ENCODE measurements at regions not wholly inside any gene's neighbourhood (a gene's known extent, or its start where the extent isn't known, plus 50 kb on each side); places are given as distances from the start of the nearest gene placed in this dataset.

DNA sequence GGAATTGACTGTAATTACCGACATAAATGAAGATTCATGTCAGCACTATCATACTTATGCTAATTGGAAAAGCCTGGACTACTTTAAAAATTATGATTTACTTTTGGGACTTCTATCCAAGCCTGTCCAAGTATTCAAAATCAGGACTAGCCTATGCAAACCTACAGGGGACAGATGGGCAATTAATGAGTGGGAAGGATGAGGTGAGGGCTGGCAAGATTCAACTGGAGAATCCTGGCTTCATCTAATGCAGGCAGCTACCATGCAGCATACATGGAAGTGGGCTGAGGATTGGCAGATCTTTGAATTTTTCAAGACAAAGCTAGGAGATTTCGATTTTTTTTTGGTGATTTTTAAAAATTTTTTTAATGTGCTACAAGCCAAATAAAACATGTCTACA lies 532.6 kb downstream of the CSNK1G3 start:
- no CpG with 5 or more reads among the region's 2 CpGs for WGBS (ENCODE audit: insufficient coverage)
- CTCF ChIA-PET, result no interaction called here
- TF ChIP-seq, protein P1, sequence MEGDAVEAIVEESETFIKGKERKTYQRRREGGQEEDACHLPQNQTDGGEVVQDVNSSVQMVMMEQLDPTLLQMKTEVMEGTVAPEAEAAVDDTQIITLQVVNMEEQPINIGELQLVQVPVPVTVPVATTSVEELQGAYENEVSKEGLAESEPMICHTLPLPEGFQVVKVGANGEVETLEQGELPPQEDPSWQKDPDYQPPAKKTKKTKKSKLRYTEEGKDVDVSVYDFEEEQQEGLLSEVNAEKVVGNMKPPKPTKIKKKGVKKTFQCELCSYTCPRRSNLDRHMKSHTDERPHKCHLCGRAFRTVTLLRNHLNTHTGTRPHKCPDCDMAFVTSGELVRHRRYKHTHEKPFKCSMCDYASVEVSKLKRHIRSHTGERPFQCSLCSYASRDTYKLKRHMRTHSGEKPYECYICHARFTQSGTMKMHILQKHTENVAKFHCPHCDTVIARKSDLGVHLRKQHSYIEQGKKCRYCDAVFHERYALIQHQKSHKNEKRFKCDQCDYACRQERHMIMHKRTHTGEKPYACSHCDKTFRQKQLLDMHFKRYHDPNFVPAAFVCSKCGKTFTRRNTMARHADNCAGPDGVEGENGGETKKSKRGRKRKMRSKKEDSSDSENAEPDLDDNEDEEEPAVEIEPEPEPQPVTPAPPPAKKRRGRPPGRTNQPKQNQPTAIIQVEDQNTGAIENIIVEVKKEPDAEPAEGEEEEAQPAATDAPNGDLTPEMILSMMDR (IDR thresholded peaks at IDR 0.05), result no peak
- no peak for TF ChIP-seq EZH2 (IDR thresholded peaks at IDR 0.05; ENCODE audit: borderline replicate concordance, insufficient read depth, low read depth, low read length, poor library complexity, severe bottlenecking)

DNA sequence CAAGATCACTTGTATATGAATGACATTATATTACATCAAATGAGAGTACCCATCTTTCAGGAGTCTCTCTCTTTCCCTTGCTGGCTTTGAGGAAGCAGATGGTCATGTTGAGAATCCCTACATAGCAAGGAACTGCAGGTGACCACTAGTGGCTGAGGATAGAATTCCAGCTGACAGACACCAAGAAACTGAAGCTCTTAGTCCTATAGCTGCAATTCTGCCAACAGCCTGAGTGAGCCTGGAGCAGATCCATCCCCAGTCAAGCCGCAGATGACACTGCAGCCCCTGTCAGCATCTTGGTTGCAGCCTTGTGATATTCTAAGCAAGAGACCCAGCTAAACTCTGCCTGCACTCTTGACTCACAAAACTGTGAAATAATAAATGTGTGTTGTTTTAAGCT lies 531.5 kb downstream of the CSNK1G3 start:
- H3K4me1 Mint-ChIP-seq, result no peaks in the 10 kb centered on the region
- 100% methylated on average over 1 of the region's 1 CpG for WGBS (ENCODE audit: insufficient coverage)
- Histone ChIP-seq H3K36me3 (replicated peaks in 1 of 2; ENCODE audit: control extremely low read depth in 1 of 2, control insufficient read depth in 1 of 2, extremely low read depth in 1 of 2, insufficient read depth in 2 of 2, low read length in 1 of 2) (no peaks in the 10 kb centered on the region), H3K79me2 (ENCODE audit: control insufficient read depth, insufficient read depth, low read length) (no peaks in the 10 kb centered on the region), H3K27me3 (replicated peaks in 1 of 4; ENCODE audit: control extremely low read depth in 1 of 4, control insufficient read depth in 3 of 4, insufficient read depth in 4 of 4, low read length in 3 of 4) (no peaks in the 10 kb centered on the region), H3K4me2 (replicated peaks; ENCODE audit: low read depth, low read length, poor library complexity, severe bottlenecking) (no peak overlapping the region), H3K4me3 (ENCODE audit: control extremely low read depth in 1 of 5, extremely low read depth in 1 of 5, insufficient read depth in 1 of 5, low read depth in 2 of 5, low read length in 4 of 5) (no peak overlapping the region), H3K9ac (ENCODE audit: low read length) (no peak overlapping the region), H3K4me1 (ENCODE audit: control insufficient read depth in 2 of 2, insufficient read depth in 2 of 2, low read length in 2 of 2) (no peaks in the 10 kb centered on the region), H2AFZ (ENCODE audit: insufficient read depth, low read depth, low read length, poor library complexity, severe bottlenecking) (no peak overlapping the region), H3K9me3 (ENCODE audit: control extremely low read depth in 1 of 3, control insufficient read depth in 2 of 3, insufficient read depth in 1 of 3, low read length in 2 of 3) (peaks cover 1 to 18% (median 11%) of the 10 kb centered on the region in 3 donors), H4K20me1 (ENCODE audit: control insufficient read depth, insufficient read depth, low read length, poor library complexity, severe bottlenecking) (no peaks in the 10 kb centered on the region), H3K27ac (ENCODE audit: low read length in 2 of 2) (no peak overlapping the region)
- ATAC-seq (ENCODE audit: low read depth), result no peak
- H3K4me3 Mint-ChIP-seq, result no peak overlapping the region
- TF ChIP-seq EZH2 (IDR thresholded peaks at IDR 0.05; ENCODE audit: borderline replicate concordance, insufficient read depth, low read depth, low read length, poor library complexity, severe bottlenecking), result no peak
- TF ChIP-seq, protein P1 (IDR thresholded peaks at IDR 0.05), result no peak
- intact Hi-C loops (cut with micrococcal nuclease), result no loop called here
- ChIA-PET CTCF (interaction anchor here (1.0 kb wide), 1 partner anchor 14 kb away, joined by 3 read pairs; no protein-coding TSS in a partner anchor), POLR2A (no interaction called here)
- peaks cover 8% of the 10 kb centered on the region for H3K9me3 Mint-ChIP-seq (ENCODE audit: insufficient read depth)
- no peak for DNase-seq
- H3K27ac Mint-ChIP-seq, result no peak overlapping the region
- no peaks in the 10 kb centered on the region for H3K27me3 Mint-ChIP-seq

More for the DNA sequence above, 532.6 kb downstream of the CSNK1G3 start:
- Mint-ChIP-seq H3K4me1 (no peaks in the 10 kb centered on the region), H3K4me3 (no peak overlapping the region), H3K27me3 (no peaks in the 10 kb centered on the region), H3K27ac (no peak overlapping the region), H3K9me3 (ENCODE audit: insufficient read depth) (peaks cover 8% of the 10 kb centered on the region)
- Histone ChIP-seq H3K4me2 (replicated peaks; ENCODE audit: low read depth, low read length, poor library complexity, severe bottlenecking) (no peak overlapping the region), H2AFZ (ENCODE audit: insufficient read depth, low read depth, low read length, poor library complexity, severe bottlenecking) (no peak overlapping the region), H3K9me3 (ENCODE audit: control extremely low read depth in 1 of 3, control insufficient read depth in 2 of 3, insufficient read depth in 1 of 3, low read length in 2 of 3) (peaks cover 1 to 15% (median 11%) of the 10 kb centered on the region in 3 donors), H3K4me3 (ENCODE audit: control extremely low read depth in 1 of 5, extremely low read depth in 1 of 5, insufficient read depth in 1 of 5, low read depth in 2 of 5, low read length in 4 of 5) (no peak overlapping the region), H3K9ac (ENCODE audit: low read length) (no peak overlapping the region), H4K20me1 (ENCODE audit: control insufficient read depth, insufficient read depth, low read length, poor library complexity, severe bottlenecking) (no peaks in the 10 kb centered on the region), H3K27ac (ENCODE audit: low read length in 2 of 2) (no peak overlapping the region), H3K27me3 (replicated peaks in 1 of 4; ENCODE audit: control extremely low read depth in 1 of 4, control insufficient read depth in 3 of 4, insufficient read depth in 4 of 4, low read length in 3 of 4) (no peaks in the 10 kb centered on the region), H3K36me3 (replicated peaks in 1 of 2; ENCODE audit: control extremely low read depth in 1 of 2, control insufficient read depth in 1 of 2, extremely low read depth in 1 of 2, insufficient read depth in 2 of 2, low read length in 1 of 2) (no peaks in the 10 kb centered on the region), H3K79me2 (ENCODE audit: control insufficient read depth, insufficient read depth, low read length) (no peaks in the 10 kb centered on the region), H3K4me1 (ENCODE audit: control insufficient read depth in 2 of 2, insufficient read depth in 2 of 2, low read length in 2 of 2) (no peaks in the 10 kb centered on the region)
- intact Hi-C loops (cut with micrococcal nuclease), result no loop called here
- no peak for DNase-seq
- POLR2A ChIA-PET, result no interaction called here
- no peak for ATAC-seq (ENCODE audit: low read depth)
